ENCODE measurements at regions not wholly inside any gene's neighbourhood (a gene's known extent, or its start where the extent isn't known, plus 50 kb on each side); places are given as distances from the start of the nearest gene placed in this dataset.

DNA sequence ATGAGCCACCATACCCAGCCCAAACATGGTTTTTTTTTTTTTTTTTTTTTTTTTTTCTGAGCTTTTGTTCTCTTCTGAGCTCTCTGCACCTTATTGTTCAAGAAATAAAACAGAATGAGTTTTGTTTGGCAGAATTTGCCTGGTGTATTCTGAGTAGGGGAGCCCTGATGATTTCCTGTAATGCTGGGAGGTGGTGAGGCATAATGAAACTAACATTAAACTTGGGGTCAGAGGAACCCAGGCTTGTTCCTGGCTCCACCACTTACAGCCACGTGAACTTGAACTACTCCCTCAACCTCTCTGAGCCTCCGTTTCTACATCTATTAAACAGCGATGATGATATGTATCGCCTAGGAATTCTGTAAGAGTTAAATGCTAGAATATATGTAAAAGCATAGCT, 276.3 kb upstream of the CRY1 start:
- TF ChIP-seq, protein P1, sequence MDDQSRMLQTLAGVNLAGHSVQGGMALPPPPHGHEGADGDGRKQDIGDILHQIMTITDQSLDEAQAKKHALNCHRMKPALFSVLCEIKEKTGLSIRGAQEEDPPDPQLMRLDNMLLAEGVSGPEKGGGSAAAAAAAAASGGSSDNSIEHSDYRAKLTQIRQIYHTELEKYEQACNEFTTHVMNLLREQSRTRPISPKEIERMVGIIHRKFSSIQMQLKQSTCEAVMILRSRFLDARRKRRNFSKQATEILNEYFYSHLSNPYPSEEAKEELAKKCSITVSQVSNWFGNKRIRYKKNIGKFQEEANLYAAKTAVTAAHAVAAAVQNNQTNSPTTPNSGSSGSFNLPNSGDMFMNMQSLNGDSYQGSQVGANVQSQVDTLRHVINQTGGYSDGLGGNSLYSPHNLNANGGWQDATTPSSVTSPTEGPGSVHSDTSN (CRISPR knock-in tag; IDR thresholded peaks at IDR 0.05; ENCODE audit: borderline replicate concordance) = no peak
- TF ChIP-seq, protein P2, sequence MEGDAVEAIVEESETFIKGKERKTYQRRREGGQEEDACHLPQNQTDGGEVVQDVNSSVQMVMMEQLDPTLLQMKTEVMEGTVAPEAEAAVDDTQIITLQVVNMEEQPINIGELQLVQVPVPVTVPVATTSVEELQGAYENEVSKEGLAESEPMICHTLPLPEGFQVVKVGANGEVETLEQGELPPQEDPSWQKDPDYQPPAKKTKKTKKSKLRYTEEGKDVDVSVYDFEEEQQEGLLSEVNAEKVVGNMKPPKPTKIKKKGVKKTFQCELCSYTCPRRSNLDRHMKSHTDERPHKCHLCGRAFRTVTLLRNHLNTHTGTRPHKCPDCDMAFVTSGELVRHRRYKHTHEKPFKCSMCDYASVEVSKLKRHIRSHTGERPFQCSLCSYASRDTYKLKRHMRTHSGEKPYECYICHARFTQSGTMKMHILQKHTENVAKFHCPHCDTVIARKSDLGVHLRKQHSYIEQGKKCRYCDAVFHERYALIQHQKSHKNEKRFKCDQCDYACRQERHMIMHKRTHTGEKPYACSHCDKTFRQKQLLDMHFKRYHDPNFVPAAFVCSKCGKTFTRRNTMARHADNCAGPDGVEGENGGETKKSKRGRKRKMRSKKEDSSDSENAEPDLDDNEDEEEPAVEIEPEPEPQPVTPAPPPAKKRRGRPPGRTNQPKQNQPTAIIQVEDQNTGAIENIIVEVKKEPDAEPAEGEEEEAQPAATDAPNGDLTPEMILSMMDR (CRISPR knock-in tag; IDR thresholded peaks at IDR 0.05) = no peak
- TF ChIP-seq GABPB1 (CRISPR knock-in tag; IDR thresholded peaks at IDR 0.05) (no peak), RFX5 (IDR thresholded peaks at IDR 0.05; ENCODE audit: low read depth, low read length) (no peak)
